Thoracic aorta (tissue), 2 donors: ENCODE measurements at regions not wholly inside any gene's neighbourhood (a gene's known extent, or its start where the extent isn't known, plus 50 kb on each side); places are given as distances from the start of the nearest gene placed in this dataset.

ENCODE experiments used
- ATAC-seq: fragments of 150-250 bp; one replicate; pipeline ENCODE4 v1.8.0; 2017; ENCODE audit warnings: low read depth; ENCODE audit not compliant: insufficient number of reproducible peaks, low FRiP score
- DNase-seq: peaks from one replicate; pipeline ENCODE4 v3.0.0-alpha.2; 2020; ENCODE audit warnings: low spot score
- H3K27ac ChIP-seq, 2 donors: fragments of 200-600 bp; sonication (generic); 1 replicate in 1 of 2; 2 replicates in 1 of 2; pipeline ENCODE4 v1.5.1; 2016; ENCODE audit warnings: mild to moderate bottlenecking in 2 of 2, moderate library complexity in 2 of 2
- H3K27me3 ChIP-seq: fragments of 200-600 bp; sonication (generic); replicated peaks from 2 replicates; pipeline ENCODE4 v1.6.0; 2016; ENCODE audit warnings: mild to moderate bottlenecking; ENCODE audit not compliant: insufficient read depth
- H3K36me3 ChIP-seq: fragments of 200-600 bp; sonication (generic); one replicate; pipeline ENCODE4 v1.5.1; 2016
- H3K4me1 ChIP-seq, 2 donors: fragments of 200-600 bp; sonication (generic); 1 replicate in 1 of 2; 2 replicates in 1 of 2; pipeline versions ENCODE4 v1.5.1 to v1.6.0; 2016; ENCODE audit warnings: low read depth in 2 of 2, mild to moderate bottlenecking in 1 of 2; ENCODE audit not compliant: control insufficient read depth in 1 of 2
- H3K4me3 ChIP-seq: fragments of 200-600 bp; sonication (generic); 2 replicates; pipeline ENCODE4 v1.5.1; 2016; ENCODE audit warnings: mild to moderate bottlenecking
- H3K9me3 ChIP-seq: fragments of 200-600 bp; sonication (generic); 2 replicates; pipeline ENCODE4 v1.5.1; 2016
- TF ChIP-seq, protein P1 (sequence below): fragments of 200-600 bp; sonication (generic); IDR thresholded peaks from one replicate; pipeline ENCODE4 v1.5.1; 2019; ENCODE audit warnings: antibody characterized with exemption

GRCh38 chr14:89629383-89629782 is 212.3 kb upstream of the FOXN3 start:
- ATAC-seq: no peak

DNA sequence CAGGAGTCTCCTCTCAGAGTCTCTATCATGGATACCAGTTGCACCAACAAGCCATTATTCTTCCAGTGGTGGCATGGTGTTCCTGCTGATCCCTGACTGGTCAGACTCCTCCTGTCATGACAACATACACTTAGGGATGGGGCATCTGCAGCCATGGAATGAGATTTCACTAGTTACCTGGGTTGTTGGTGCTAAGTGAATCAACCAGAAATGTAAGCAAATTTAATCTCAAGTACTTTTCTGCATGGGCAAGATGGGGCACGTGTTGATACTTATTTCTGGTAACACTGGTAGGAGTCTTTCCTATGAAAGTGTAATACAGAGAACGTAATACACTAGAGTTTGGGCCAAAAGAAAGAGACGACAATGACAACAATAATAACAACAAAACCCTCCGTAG is 211.5 kb upstream of the FOXN3 start:
- H3K9me3 ChIP-seq: no peaks in the 10 kb centered on the region
- ATAC-seq (no peak), DNase-seq (no peak)
- H3K27me3 ChIP-seq: no peaks in the 10 kb centered on the region
- no peaks in the 10 kb centered on the region for H3K4me1 ChIP-seq
- H3K27ac ChIP-seq: no peak overlapping the region
- H3K4me3 ChIP-seq: no peak overlapping the region
- no peaks in the 10 kb centered on the region for H3K36me3 ChIP-seq
- TF ChIP-seq, protein P1, sequence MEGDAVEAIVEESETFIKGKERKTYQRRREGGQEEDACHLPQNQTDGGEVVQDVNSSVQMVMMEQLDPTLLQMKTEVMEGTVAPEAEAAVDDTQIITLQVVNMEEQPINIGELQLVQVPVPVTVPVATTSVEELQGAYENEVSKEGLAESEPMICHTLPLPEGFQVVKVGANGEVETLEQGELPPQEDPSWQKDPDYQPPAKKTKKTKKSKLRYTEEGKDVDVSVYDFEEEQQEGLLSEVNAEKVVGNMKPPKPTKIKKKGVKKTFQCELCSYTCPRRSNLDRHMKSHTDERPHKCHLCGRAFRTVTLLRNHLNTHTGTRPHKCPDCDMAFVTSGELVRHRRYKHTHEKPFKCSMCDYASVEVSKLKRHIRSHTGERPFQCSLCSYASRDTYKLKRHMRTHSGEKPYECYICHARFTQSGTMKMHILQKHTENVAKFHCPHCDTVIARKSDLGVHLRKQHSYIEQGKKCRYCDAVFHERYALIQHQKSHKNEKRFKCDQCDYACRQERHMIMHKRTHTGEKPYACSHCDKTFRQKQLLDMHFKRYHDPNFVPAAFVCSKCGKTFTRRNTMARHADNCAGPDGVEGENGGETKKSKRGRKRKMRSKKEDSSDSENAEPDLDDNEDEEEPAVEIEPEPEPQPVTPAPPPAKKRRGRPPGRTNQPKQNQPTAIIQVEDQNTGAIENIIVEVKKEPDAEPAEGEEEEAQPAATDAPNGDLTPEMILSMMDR: no peak

More at GRCh38 chr14:89629383-89629782, 212.3 kb upstream of the FOXN3 start:
- Histone ChIP-seq H3K4me1 (no peaks in the 10 kb centered on the region), H3K36me3 (no peaks in the 10 kb centered on the region), H3K9me3 (no peaks in the 10 kb centered on the region), H3K27ac (no peak overlapping the region), H3K27me3 (no peaks in the 10 kb centered on the region), H3K4me3 (no peak overlapping the region)
- DNase-seq: no peak
- TF ChIP-seq, protein P1: no peak

GRCh38 chr14:89626233-89626806 is 209.3 kb upstream of the FOXN3 start:
- DNase-seq (no peak), ATAC-seq (no peak)
- Histone ChIP-seq H3K36me3 (no peaks in the 10 kb centered on the region), H3K27ac (no peak overlapping the region), H3K4me1 (no peaks in the 10 kb centered on the region), H3K27me3 (no peaks in the 10 kb centered on the region), H3K4me3 (no peak overlapping the region), H3K9me3 (no peaks in the 10 kb centered on the region)
- TF ChIP-seq, protein P1: no peak

DNA sequence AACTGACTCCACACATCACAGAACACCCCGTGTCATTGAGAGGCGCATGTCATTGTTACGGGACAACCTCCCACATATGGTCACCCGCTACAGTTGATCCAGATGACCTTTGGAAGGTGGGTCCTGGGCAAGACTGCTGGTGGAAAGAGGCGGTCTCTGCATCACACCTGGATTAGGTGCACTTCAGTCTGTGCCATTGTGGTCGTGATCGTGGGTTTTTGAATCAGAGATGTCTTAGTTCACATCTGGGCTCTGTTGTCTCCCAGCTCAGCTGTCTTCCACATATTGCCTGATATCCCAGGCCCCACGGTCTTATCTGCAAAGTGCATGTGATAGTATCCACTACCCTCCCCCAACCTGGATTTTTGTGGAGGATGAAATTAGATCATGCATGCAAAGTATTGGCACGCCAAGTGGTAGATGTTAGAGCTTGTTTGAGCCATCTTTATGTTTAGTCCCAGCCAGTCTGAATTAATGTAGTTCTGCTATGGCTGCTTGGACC is 208.7 kb upstream of the FOXN3 start:
- Histone ChIP-seq H3K4me3 (no peak overlapping the region), H3K27ac (no peak overlapping the region), H3K9me3 (no peaks in the 10 kb centered on the region), H3K4me1 (no peaks in the 10 kb centered on the region), H3K36me3 (no peaks in the 10 kb centered on the region), H3K27me3 (no peaks in the 10 kb centered on the region)
- DNase-seq (no peak), ATAC-seq (no peak)
- TF ChIP-seq, protein P1: no peak

GRCh38 chr14:89625244-89625713 is 208.2 kb upstream of the FOXN3 start:
- DNase-seq (no peak), ATAC-seq (no peak)
- Histone ChIP-seq H3K27ac (no peak overlapping the region), H3K4me3 (no peak overlapping the region), H3K27me3 (no peaks in the 10 kb centered on the region), H3K9me3 (no peaks in the 10 kb centered on the region), H3K36me3 (no peaks in the 10 kb centered on the region), H3K4me1 (no peaks in the 10 kb centered on the region)
- TF ChIP-seq, protein P1: no peak
